Prostate gland (tissue), 2 donors: ENCODE measurements at regions not wholly inside any gene's neighbourhood (a gene's known extent, or its start where the extent isn't known, plus 50 kb on each side); places are given as distances from the start of the nearest gene placed in this dataset.

Experiments used
- POLR2A ChIP-seq: fragments of 450-650 bp; IDR thresholded peaks from one replicate; pipeline ENCODE4 v1.6.1; 2016; ENCODE audit warnings: antibody characterized with exemption, mild to moderate bottlenecking
- POLR2AphosphoS5 ChIP-seq: sonication (generic); formaldehyde crosslinking; IDR thresholded peaks from one replicate; pipeline ENCODE4 v1.6.1; 2017; ENCODE audit warnings: antibody characterized with exemption
- TF ChIP-seq, protein P1 (sequence below), 4 experiments: fragments of 200-600 bp in 2 of 4; fragments of 450-650 bp in 2 of 4; sonication (generic) in 2 of 4; IDR thresholded peaks; 1 replicate in 3 of 4; 2 replicates in 1 of 4; pipeline ENCODE4 v1.5.1; 2016 to 2019; ENCODE audit warnings: antibody characterized with exemption in 4 of 4, mild to moderate bottlenecking in 2 of 4, moderate library complexity in 2 of 4

DNA sequence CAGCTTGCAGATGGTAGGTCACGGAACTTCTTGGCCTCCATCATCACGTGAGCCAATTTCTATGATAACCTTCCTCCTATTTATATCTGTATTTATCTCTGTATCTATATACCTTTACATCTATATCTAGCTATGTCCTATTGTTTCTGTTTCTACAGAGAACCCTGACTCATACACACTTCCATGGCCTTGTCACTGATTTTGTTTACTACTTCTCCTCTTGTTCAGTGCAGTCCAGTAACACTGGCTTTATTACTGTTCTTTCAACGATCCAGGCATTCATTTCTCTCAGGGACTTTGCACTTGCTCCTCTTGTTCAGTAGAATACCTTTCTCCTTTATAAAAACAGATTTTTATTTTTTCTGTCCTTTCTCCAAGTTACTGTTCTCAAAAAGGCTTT is 937.0 kb upstream of the ALCAM start:
- TF ChIP-seq POLR2A (no peak), POLR2AphosphoS5 (no peak)
- TF ChIP-seq, protein P1, sequence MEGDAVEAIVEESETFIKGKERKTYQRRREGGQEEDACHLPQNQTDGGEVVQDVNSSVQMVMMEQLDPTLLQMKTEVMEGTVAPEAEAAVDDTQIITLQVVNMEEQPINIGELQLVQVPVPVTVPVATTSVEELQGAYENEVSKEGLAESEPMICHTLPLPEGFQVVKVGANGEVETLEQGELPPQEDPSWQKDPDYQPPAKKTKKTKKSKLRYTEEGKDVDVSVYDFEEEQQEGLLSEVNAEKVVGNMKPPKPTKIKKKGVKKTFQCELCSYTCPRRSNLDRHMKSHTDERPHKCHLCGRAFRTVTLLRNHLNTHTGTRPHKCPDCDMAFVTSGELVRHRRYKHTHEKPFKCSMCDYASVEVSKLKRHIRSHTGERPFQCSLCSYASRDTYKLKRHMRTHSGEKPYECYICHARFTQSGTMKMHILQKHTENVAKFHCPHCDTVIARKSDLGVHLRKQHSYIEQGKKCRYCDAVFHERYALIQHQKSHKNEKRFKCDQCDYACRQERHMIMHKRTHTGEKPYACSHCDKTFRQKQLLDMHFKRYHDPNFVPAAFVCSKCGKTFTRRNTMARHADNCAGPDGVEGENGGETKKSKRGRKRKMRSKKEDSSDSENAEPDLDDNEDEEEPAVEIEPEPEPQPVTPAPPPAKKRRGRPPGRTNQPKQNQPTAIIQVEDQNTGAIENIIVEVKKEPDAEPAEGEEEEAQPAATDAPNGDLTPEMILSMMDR (IDR thresholded peaks at IDR 0.05), result no peak
